Mesenchymal stem cell (in vitro differentiated cells and primary cell): ENCODE measurements at regions not wholly inside any gene's neighbourhood (a gene's known extent, or its start where the extent isn't known, plus 50 kb on each side); places are given as distances from the start of the nearest gene placed in this dataset.
"Not testable (repeated sequence)": the region's sequence is repeated elsewhere in the genome, so short reads cannot be mapped to it uniquely, and the experiment has no call there.

ENCODE experiments used
- DNase-seq: peaks from one replicate; pipeline ENCODE4 v3.0.0-alpha.2; 2013
- H2AFZ ChIP-seq: one replicate; pipeline ENCODE4 v1.6.1; 2013; ENCODE audit warnings: low read depth, mild to moderate bottlenecking, control low read depth, inconsistent platforms, low read length, moderate library complexity
- H2AK5ac ChIP-seq: 2 replicates; pipeline ENCODE4 v1.6.1; 2013; ENCODE audit warnings: low read length, moderate library complexity, mild to moderate bottlenecking, inconsistent platforms; ENCODE audit not compliant: severe bottlenecking
- H2BK120ac ChIP-seq: one replicate; pipeline ENCODE4 v1.6.1; 2013; ENCODE audit warnings: low read depth, mild to moderate bottlenecking, inconsistent platforms, low read length, moderate library complexity
- H2BK12ac ChIP-seq, 2 experiments: one replicate each; pipeline ENCODE4 v1.6.1; 2013; ENCODE audit warnings: inconsistent platforms in 2 of 2, low read length in 2 of 2, mild to moderate bottlenecking in 2 of 2, moderate library complexity in 2 of 2, control low read depth in 1 of 2
- H2BK15ac ChIP-seq: one replicate; pipeline ENCODE4 v1.6.1; 2013; ENCODE audit warnings: mild to moderate bottlenecking, low read depth, inconsistent platforms; ENCODE audit not compliant: poor library complexity, severe bottlenecking
- H2BK5ac ChIP-seq: 2 replicates; pipeline ENCODE4 v1.6.1; 2013; ENCODE audit warnings: low read depth, mild to moderate bottlenecking, low read length, control low read depth, inconsistent platforms; ENCODE audit not compliant: poor library complexity, severe bottlenecking
- H3K14ac ChIP-seq, 2 experiments: one replicate each; pipeline ENCODE4 v1.6.1; 2013; ENCODE audit warnings: inconsistent platforms in 2 of 2, low read length in 2 of 2, control low read depth in 1 of 2, mild to moderate bottlenecking in 1 of 2, moderate library complexity in 1 of 2
- H3K18ac ChIP-seq, 2 experiments: one replicate each; pipeline ENCODE4 v1.6.1; 2013; ENCODE audit warnings: inconsistent platforms in 2 of 2, low read length in 2 of 2, control low read depth in 1 of 2, low read depth in 1 of 2, mild to moderate bottlenecking in 1 of 2
- H3K23ac ChIP-seq, 2 experiments: one replicate each; pipeline ENCODE4 v1.6.1; 2013; ENCODE audit warnings: inconsistent platforms in 2 of 2, low read length in 2 of 2, mild to moderate bottlenecking in 2 of 2, moderate library complexity in 2 of 2, control low read depth in 1 of 2
- H3K27ac ChIP-seq: 2 replicates; pipeline ENCODE4 v1.5.1; 2013; ENCODE audit warnings: mild to moderate bottlenecking, moderate library complexity, low read length, control low read depth, inconsistent platforms; ENCODE audit not compliant: poor library complexity, severe bottlenecking
- H3K27me3 ChIP-seq, 2 experiments: 2 replicates each; pipeline versions ENCODE4 v1.6.1 to v1.7.0; 2013; ENCODE audit warnings: low read length in 2 of 2, mild to moderate bottlenecking in 2 of 2, moderate library complexity in 2 of 2, control low read depth in 1 of 2, inconsistent platforms in 1 of 2; ENCODE audit not compliant: control insufficient read depth in 1 of 2, insufficient read depth in 1 of 2
- H3K36me3 ChIP-seq, 2 experiments: 2 replicates each; pipeline versions ENCODE4 v1.6.1 to v1.7.0; 2013; ENCODE audit warnings: low read length in 2 of 2, control low read depth in 1 of 2, inconsistent platforms in 1 of 2, low read depth in 1 of 2, mild to moderate bottlenecking in 1 of 2; ENCODE audit not compliant: insufficient read depth in 2 of 2, control insufficient read depth in 1 of 2
- H3K4ac ChIP-seq, 2 experiments: one replicate each; pipeline ENCODE4 v1.6.1; 2013; ENCODE audit warnings: inconsistent platforms in 2 of 2, low read length in 2 of 2, mild to moderate bottlenecking in 2 of 2, moderate library complexity in 2 of 2, control low read depth in 1 of 2, low read depth in 1 of 2
- H3K4me1 ChIP-seq: 2 replicates; pipeline ENCODE4 v1.6.1; 2013; ENCODE audit warnings: low read depth, low read length, control low read depth; ENCODE audit not compliant: control insufficient read depth, insufficient read depth
- H3K4me2 ChIP-seq: 2 replicates; pipeline ENCODE4 v1.6.1; 2013; ENCODE audit warnings: low read length, mild to moderate bottlenecking, inconsistent platforms; ENCODE audit not compliant: poor library complexity, severe bottlenecking
- H3K4me3 ChIP-seq, 2 experiments: 2 replicates each; pipeline versions ENCODE4 v1.5.1 to v1.7.0; 2013; ENCODE audit warnings: low read length in 2 of 2, mild to moderate bottlenecking in 2 of 2, control low read depth in 1 of 2, low read depth in 1 of 2; ENCODE audit not compliant: insufficient read depth in 1 of 2
- H3K79me1 ChIP-seq: replicated peaks from 2 replicates; pipeline ENCODE4 v1.6.1; 2013; ENCODE audit warnings: mild to moderate bottlenecking, control low read depth, low read length, inconsistent platforms; ENCODE audit not compliant: poor library complexity, severe bottlenecking
- H3K9ac ChIP-seq: 2 replicates; pipeline ENCODE4 v1.7.0; 2013; ENCODE audit warnings: mild to moderate bottlenecking, low read length, moderate library complexity
- H3K9me3 ChIP-seq: 2 replicates; pipeline ENCODE4 v1.7.0; 2013; ENCODE audit warnings: mild to moderate bottlenecking, low read length; ENCODE audit not compliant: control insufficient read depth
- H4K8ac ChIP-seq: one replicate; pipeline ENCODE4 v1.6.1; 2013; ENCODE audit warnings: inconsistent platforms, mild to moderate bottlenecking, low read length, moderate library complexity
- H4K91ac ChIP-seq: one replicate; pipeline ENCODE4 v1.6.1; 2013; ENCODE audit warnings: mild to moderate bottlenecking, low read length, inconsistent platforms
- WGBS: methylation state at CpG from one replicate; pipeline ENCODE4 v1.1.7; 2013; ENCODE audit warnings: mixed read lengths; 5-methylcytosine and 5-hydroxymethylcytosine counted together

DNA sequence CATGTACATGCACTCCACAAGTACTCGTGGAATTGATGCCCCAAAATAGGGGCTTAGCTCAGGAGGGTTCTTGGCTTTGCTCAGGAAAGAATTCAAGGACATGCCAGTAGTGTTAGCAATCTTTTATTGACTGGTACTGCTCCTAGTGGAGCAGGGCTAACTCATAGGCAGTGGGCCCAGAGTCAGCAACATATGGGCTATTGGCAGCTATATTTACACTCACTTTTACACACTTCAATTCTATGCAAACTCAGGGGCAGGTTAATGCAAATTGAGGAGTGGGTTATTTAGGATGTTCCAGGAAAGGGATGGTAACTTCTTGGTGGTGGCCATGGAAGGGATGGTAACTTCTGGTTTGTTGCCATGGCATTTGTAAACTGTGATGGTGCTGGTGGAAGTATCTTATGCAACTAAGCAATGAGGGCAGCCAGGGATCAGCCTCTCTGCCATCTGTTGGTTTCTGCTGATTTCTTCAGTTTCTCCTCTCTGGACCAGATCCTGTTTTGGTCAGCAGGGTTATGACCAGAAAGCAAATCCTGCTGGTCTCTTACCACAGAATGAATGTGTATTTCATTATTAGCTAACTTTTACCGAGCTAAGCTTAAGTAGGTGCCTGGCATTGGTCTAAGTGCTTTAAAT, 69.2 kb upstream of the FAT1 start:
- Histone ChIP-seq H3K9me3 (no peaks in the 10 kb centered on the region), H3K14ac (no peak overlapping the region), H3K4me3 (no peak overlapping the region), H2BK15ac (no peak overlapping the region), H3K4me2 (no peak overlapping the region), H3K18ac (peak overlapping the region in 1 of 2 experiments; percentile 16), H3K9ac (peak overlapping the region; percentile 64), H4K91ac (no peak overlapping the region), H3K27ac (no peak overlapping the region), H3K36me3 (no peaks in the 10 kb centered on the region), H3K27me3 (no peaks in the 10 kb centered on the region), H3K4me1 (no peaks in the 10 kb centered on the region), H3K23ac (no peak overlapping the region), H4K8ac (no peak overlapping the region), H2BK5ac (no peak overlapping the region), H2AFZ (no peak overlapping the region), H2BK12ac (peak overlapping the region in 1 of 2 experiments; percentile 34), H3K4ac (peak overlapping the region in 1 of 2 experiments; percentile 3), H2AK5ac (no peak overlapping the region), H2BK120ac (no peak overlapping the region), H3K79me1 (no peaks in the 10 kb centered on the region)
- 70% methylated on average over 2 of the region's 2 CpGs for WGBS
- DNase-seq: peak; percentile 79

DNA sequence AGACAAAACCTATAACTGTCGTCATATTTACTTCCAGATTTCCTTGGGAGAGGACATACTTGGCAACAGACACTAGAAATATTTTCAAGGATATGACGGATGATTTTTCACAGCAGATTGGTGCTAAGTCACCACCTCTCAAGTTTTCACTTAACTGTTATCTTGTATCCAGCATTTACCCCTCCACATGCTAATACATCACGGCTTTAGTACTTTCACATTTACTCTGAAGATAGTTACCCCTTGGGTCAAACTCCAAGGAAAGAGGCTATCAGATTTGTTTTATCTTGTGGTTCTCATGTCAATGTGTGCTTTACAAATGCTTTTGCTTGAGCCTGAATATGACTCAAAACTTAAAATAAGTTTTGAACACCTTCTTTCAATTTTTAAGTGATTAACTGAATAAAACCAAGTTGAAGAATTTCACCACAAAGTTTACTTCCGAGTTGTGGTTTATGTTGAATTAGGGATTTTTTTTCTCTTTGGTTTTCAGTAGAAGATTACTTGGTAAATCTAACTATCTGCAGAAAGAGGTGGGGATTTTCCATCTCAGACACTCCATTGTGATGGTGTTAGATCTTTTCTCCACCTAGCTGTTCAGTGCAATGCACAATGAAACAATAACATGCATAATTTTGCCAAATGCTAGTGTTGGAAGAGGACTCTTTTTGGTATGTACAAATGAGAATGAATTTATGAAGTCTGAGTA, 75.4 kb upstream of the FAT1 start:
- no peak overlapping the region for H2BK120ac ChIP-seq
- peak overlapping the region; percentile 14 for H3K9ac ChIP-seq
- H3K4me1 ChIP-seq: no peaks in the 10 kb centered on the region

DNA sequence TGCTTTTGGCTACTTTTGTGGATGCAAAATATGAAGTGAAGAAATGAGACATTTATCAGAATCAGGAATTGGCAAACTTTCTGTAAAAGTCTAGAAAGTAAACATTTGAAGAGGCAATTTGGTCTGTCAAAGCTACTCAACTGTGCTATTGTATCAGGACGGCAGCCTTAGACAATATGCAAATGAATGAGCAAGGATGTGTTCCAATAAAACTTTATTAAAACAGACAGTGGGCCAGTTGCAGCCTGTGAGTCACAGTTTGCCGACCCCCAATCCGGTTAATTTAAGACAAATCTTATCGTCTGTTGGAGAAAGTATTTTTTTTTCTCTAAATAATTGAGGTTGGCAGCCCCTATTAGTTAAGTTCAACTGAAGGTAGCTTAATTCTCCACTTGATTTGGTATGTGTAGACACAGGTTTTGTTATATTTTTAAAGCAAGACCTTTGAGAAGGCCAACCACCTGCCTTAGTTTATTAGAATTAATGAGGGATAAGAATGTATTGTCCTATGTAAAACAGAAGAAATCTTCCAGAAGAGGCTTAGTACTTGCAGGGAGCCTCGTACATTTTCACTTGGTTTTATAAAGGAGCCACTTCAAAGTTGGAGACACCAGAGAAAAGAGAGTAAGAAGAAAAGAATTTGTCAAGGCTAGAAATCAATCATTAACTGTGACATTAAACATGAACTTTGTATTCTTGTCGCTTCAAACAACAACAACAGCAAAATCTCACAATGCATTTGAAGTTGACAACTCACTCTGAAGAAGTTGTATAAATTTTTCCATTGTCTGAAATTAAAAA, 81.6 kb upstream of the FAT1 start:
- H2BK12ac ChIP-seq: no peak overlapping the region
- H3K4me3 ChIP-seq: no peak overlapping the region
- H4K8ac ChIP-seq: no peak overlapping the region
- H2AFZ ChIP-seq: no peak overlapping the region
- no peaks in the 10 kb centered on the region for H3K9me3 ChIP-seq
- no peak for DNase-seq
- H3K23ac ChIP-seq: no peak overlapping the region
- H3K14ac ChIP-seq: no peak overlapping the region
- no peak overlapping the region for H3K18ac ChIP-seq
- no peak overlapping the region for H2BK15ac ChIP-seq
- no peak overlapping the region for H2BK120ac ChIP-seq
- no peak overlapping the region for H2AK5ac ChIP-seq
- no peak overlapping the region for H3K4ac ChIP-seq
- H3K79me1 ChIP-seq: no peaks in the 10 kb centered on the region
- no peak overlapping the region for H2BK5ac ChIP-seq
- no peak overlapping the region for H3K9ac ChIP-seq
- no peak overlapping the region for H3K27ac ChIP-seq
- H3K36me3 ChIP-seq: no peaks in the 10 kb centered on the region
- no peak overlapping the region for H4K91ac ChIP-seq
- H3K27me3 ChIP-seq: no peaks in the 10 kb centered on the region
- H3K4me2 ChIP-seq: no peak overlapping the region
- H3K4me1 ChIP-seq: peaks cover 3% of the 10 kb centered on the region
- whole genome bisulfite sequencing: 92% methylated on average over 5 of the region's 6 CpGs

More for the DNA sequence above, 75.4 kb upstream of the FAT1 start:
- H3K18ac ChIP-seq: no peak overlapping the region
- H3K4me2 ChIP-seq: no peak overlapping the region
- H2BK12ac ChIP-seq: no peak overlapping the region
- H3K36me3 ChIP-seq: no peaks in the 10 kb centered on the region
- H4K8ac ChIP-seq: no peak overlapping the region
- H3K27ac ChIP-seq: no peak overlapping the region
- DNase-seq: peak; percentile 8
- H3K4ac ChIP-seq: no peak overlapping the region
- H3K79me1 ChIP-seq: no peaks in the 10 kb centered on the region
- no peaks in the 10 kb centered on the region for H3K27me3 ChIP-seq
- H3K4me3 ChIP-seq: peak overlapping the region in 1 of 2 experiments; percentile 7
- no peaks in the 10 kb centered on the region for H3K9me3 ChIP-seq
- H2AK5ac ChIP-seq: no peak overlapping the region
- H2AFZ ChIP-seq: no peak overlapping the region
- no peak overlapping the region for H3K14ac ChIP-seq
- H2BK15ac ChIP-seq: no peak overlapping the region
- no peak overlapping the region for H2BK5ac ChIP-seq
- WGBS: 93% methylated on average over 3 of the region's 4 CpGs
- H3K23ac ChIP-seq: no peak overlapping the region
- no peak overlapping the region for H4K91ac ChIP-seq

DNA sequence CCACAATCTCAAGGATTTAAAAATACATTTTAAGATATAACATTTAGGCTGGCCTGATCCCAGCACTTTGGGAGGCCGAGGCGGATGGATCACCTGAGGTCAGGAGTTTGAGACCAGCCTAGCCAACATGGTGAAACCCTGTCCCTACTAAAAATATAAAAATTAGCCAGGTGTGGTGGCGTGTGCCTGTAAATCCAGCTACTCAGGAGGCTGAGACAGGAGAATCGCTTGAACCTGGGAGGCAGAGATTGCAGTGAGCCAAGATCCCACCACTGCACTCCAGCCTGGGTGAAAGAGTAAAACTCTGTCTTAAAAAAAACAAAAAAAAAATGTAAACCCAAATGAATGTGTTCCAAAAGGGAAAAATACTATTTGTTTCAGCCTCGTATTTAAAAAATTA, 82.3 kb upstream of the FAT1 start:
- not testable (repeated sequence) for H3K9ac ChIP-seq, H4K8ac ChIP-seq, H2BK15ac ChIP-seq, H2AFZ ChIP-seq, H2BK120ac ChIP-seq, H3K23ac ChIP-seq, H3K18ac ChIP-seq, H2BK12ac ChIP-seq, H2AK5ac ChIP-seq, H3K4me1 ChIP-seq, H4K91ac ChIP-seq, H3K9me3 ChIP-seq, H3K79me1 ChIP-seq, H3K4ac ChIP-seq, DNase-seq, H3K4me3 ChIP-seq, H3K4me2 ChIP-seq, H3K14ac ChIP-seq, H2BK5ac ChIP-seq, H3K36me3 ChIP-seq, H3K27ac ChIP-seq, H3K27me3 ChIP-seq
- 100% methylated on average over 4 of the region's 5 CpGs for WGBS
